ENCODE measurements at regions not wholly inside any gene's neighbourhood (a gene's known extent, or its start where the extent isn't known, plus 50 kb on each side); places are given as distances from the start of the nearest gene placed in this dataset.

DNA sequence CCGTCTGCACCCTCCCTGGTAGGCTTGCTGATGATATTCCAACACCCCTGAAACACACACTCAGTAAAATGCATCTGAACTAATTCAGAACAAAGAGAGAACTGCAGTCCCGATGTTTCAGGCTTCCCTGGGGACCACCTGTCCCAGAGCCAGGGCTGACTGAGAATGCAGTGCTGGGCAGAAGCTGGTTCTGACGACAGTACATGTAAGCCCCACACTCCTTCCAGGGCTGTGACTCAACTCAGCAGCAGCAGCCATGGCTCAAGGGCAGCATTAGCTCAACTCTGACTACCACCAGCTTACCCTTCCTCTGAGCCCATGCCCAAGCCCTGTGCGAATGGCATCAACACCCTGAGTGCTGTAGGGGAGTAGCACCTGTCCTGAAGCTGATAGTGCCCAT lies 56.4 kb upstream of the SIPA1L2 start:
- TF ChIP-seq, protein P1, sequence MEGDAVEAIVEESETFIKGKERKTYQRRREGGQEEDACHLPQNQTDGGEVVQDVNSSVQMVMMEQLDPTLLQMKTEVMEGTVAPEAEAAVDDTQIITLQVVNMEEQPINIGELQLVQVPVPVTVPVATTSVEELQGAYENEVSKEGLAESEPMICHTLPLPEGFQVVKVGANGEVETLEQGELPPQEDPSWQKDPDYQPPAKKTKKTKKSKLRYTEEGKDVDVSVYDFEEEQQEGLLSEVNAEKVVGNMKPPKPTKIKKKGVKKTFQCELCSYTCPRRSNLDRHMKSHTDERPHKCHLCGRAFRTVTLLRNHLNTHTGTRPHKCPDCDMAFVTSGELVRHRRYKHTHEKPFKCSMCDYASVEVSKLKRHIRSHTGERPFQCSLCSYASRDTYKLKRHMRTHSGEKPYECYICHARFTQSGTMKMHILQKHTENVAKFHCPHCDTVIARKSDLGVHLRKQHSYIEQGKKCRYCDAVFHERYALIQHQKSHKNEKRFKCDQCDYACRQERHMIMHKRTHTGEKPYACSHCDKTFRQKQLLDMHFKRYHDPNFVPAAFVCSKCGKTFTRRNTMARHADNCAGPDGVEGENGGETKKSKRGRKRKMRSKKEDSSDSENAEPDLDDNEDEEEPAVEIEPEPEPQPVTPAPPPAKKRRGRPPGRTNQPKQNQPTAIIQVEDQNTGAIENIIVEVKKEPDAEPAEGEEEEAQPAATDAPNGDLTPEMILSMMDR (conservative IDR thresholded peaks at IDR 0.05 in 1 of 2, IDR thresholded peaks at IDR 0.05 in 1 of 2; ENCODE audit: extremely low read depth in 1 of 2, insufficient read depth in 1 of 2, low read depth in 1 of 2, low read length in 2 of 2): no peak
- no peak for TF ChIP-seq EZH2 (IDR thresholded peaks at IDR 0.05; ENCODE audit: borderline replicate concordance, low read length)
